ENCODE measurements at regions not wholly inside any gene's neighbourhood (a gene's known extent, or its start where the extent isn't known, plus 50 kb on each side); places are given as distances from the start of the nearest gene placed in this dataset.

DNA sequence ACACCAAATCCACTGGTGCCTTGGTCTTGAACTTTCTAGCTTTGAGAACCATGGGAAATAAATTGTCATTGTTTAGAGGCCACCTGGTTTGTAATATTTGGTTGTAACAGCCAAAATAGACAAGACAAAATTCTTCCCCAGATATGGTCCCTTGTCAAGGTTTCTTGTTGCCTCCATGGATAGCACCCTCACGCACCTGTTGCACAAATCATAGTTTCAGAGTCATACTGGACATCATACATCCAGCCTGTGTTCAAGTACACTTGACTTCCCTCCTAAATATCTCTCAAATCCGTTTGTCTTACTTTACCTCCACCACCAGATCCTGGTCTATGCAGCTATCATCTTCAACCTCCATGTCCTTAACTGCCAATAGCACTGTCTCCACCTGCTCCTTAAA, 256.7 kb upstream of the IGFBP3 start (continued):
- TF ChIP-seq ZBTB33 (IDR thresholded peaks at IDR 0.05; ENCODE audit: extremely low read depth, insufficient replicate concordance, low read length) (no peak), FOSL1 (IDR thresholded peaks at IDR 0.05; ENCODE audit: low read depth) (no peak), CBX3 (IDR thresholded peaks at IDR 0.05; ENCODE audit: low read depth) (no peak)

DNA sequence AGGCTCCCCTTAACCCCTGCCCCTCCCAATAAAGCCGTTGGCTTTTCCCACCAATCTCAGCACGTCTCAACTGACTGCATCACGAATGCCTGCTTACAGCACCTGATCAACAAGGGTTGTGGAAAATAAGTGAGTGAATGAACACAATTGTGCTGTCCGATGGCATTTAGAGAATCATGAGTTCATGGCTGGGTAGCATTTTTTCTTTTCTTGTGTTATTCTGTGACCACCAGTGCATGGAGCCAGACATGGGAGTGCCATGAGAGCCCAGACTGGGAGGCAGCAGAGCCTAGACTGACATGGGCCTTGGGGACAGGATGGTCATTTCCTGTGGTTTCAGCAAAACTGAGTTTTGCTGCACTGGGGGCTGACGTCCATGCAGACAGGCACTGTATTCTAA, 254.1 kb upstream of the IGFBP3 start:
- no peaks in the 10 kb centered on the region for H3K9me2 ChIP-seq (ENCODE audit: insufficient read depth)
- DNase-seq (ENCODE audit: low read depth, low spot score) (no peak), ATAC-seq (no peak)
- H2AFZ ChIP-seq (ENCODE audit: low read depth, low read length, poor library complexity, severe bottlenecking): no peak overlapping the region
- H3K9ac ChIP-seq (ENCODE audit: low read length): no peak overlapping the region
- H4K20me1 ChIP-seq (ENCODE audit: insufficient read depth): no peaks in the 10 kb centered on the region
- H3K27me3 ChIP-seq (ENCODE audit: insufficient read depth, low read length): no peaks in the 10 kb centered on the region
- intact Hi-C loops (cut with micrococcal nuclease): no loop called here
- H3K79me2 ChIP-seq (ENCODE audit: insufficient read depth, low read length): no peaks in the 10 kb centered on the region
- no peak overlapping the region for H3K4me2 ChIP-seq (ENCODE audit: low read length)
- no peak overlapping the region for H3K27ac ChIP-seq (ENCODE audit: low read depth, low read length)
- H3K36me3 ChIP-seq (ENCODE audit: control insufficient read depth in 1 of 2, insufficient read depth in 2 of 2, low read length in 2 of 2): no peaks in the 10 kb centered on the region
- CTCF ChIA-PET: no interaction called here
- no peak overlapping the region for H3K4me3 ChIP-seq (replicated peaks in 1 of 2; ENCODE audit: low read depth in 1 of 2, low read length in 2 of 2)
- RAD21 ChIA-PET (ENCODE audit: low non-redundant PET in 1 of 2, low total read pairs in 2 of 2, uncharacterized antibody in 2 of 2, unreplicated experiment in 2 of 2): no interaction called here
- TF ChIP-seq FOSL1 (IDR thresholded peaks at IDR 0.05; ENCODE audit: low read depth) (no peak), POLR2AphosphoS5 (IDR thresholded peaks at IDR 0.05; ENCODE audit: low read depth, low read length) (no peak), EGR1 (IDR thresholded peaks at IDR 0.05; ENCODE audit: low read depth) (no peak), SIN3A (IDR thresholded peaks at IDR 0.05; ENCODE audit: low read depth) (no peak), CBX3 (IDR thresholded peaks at IDR 0.05; ENCODE audit: low read depth) (no peak), CTCF (IDR thresholded peaks at IDR 0.05 in 2 of 3, conservative IDR thresholded peaks at IDR 0.05 in 1 of 3; ENCODE audit: borderline replicate concordance in 1 of 3, insufficient read depth in 1 of 3, low read depth in 2 of 3, low read length in 2 of 3) (no peak), JUND (IDR thresholded peaks at IDR 0.05) (no peak), ELF1 (IDR thresholded peaks at IDR 0.05; ENCODE audit: borderline replicate concordance, low read depth) (no peak), EZH2phosphoT487 (IDR thresholded peaks at IDR 0.05; ENCODE audit: borderline replicate concordance) (no peak), ATF3 (IDR thresholded peaks at IDR 0.05) (no peak), EZH2 (IDR thresholded peaks at IDR 0.05) (no peak), ZNF274 (IDR thresholded peaks at IDR 0.05; ENCODE audit: low read depth, low read length) (no peak), SP1 (IDR thresholded peaks at IDR 0.05; ENCODE audit: low read depth) (no peak), TCF7L2 (IDR thresholded peaks at IDR 0.05; ENCODE audit: borderline replicate concordance, extremely low read depth, insufficient read depth, insufficient read length) (no peak)
- TF ChIP-seq, protein P1, sequence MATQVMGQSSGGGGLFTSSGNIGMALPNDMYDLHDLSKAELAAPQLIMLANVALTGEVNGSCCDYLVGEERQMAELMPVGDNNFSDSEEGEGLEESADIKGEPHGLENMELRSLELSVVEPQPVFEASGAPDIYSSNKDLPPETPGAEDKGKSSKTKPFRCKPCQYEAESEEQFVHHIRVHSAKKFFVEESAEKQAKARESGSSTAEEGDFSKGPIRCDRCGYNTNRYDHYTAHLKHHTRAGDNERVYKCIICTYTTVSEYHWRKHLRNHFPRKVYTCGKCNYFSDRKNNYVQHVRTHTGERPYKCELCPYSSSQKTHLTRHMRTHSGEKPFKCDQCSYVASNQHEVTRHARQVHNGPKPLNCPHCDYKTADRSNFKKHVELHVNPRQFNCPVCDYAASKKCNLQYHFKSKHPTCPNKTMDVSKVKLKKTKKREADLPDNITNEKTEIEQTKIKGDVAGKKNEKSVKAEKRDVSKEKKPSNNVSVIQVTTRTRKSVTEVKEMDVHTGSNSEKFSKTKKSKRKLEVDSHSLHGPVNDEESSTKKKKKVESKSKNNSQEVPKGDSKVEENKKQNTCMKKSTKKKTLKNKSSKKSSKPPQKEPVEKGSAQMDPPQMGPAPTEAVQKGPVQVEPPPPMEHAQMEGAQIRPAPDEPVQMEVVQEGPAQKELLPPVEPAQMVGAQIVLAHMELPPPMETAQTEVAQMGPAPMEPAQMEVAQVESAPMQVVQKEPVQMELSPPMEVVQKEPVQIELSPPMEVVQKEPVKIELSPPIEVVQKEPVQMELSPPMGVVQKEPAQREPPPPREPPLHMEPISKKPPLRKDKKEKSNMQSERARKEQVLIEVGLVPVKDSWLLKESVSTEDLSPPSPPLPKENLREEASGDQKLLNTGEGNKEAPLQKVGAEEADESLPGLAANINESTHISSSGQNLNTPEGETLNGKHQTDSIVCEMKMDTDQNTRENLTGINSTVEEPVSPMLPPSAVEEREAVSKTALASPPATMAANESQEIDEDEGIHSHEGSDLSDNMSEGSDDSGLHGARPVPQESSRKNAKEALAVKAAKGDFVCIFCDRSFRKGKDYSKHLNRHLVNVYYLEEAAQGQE (IDR thresholded peaks at IDR 0.05; ENCODE audit: low read depth): no peak
- TF ChIP-seq, protein P2, sequence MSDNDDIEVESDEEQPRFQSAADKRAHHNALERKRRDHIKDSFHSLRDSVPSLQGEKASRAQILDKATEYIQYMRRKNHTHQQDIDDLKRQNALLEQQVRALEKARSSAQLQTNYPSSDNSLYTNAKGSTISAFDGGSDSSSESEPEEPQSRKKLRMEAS (IDR thresholded peaks at IDR 0.05): no peak
- H3K4me1 ChIP-seq (ENCODE audit: control insufficient read depth in 1 of 2, insufficient read depth in 2 of 2, low read length in 2 of 2): no peaks in the 10 kb centered on the region
- H3K9me3 ChIP-seq (ENCODE audit: control insufficient read depth in 1 of 2, insufficient read depth in 1 of 2, low read depth in 1 of 2, low read length in 2 of 2): no peaks in the 10 kb centered on the region
- POLR2A ChIA-PET: no interaction called here
- BruUV-seq (replicated peaks): no TSS peak
